ENCODE measurements at regions not wholly inside any gene's neighbourhood (a gene's known extent, or its start where the extent isn't known, plus 50 kb on each side); places are given as distances from the start of the nearest gene placed in this dataset.

GRCh38 chr9:111152614-111153406, 114.5 kb upstream of the LPAR1 start:
- H3K9ac ChIP-seq (ENCODE audit: low read depth in 1 of 2, low read length in 2 of 2), result no peak overlapping the region
- H3K27me3 ChIP-seq (ENCODE audit: control insufficient read depth in 4 of 4, insufficient read depth in 4 of 4, low read length in 3 of 4), result no peaks in the 10 kb centered on the region
- 74% methylated on average over 2 of the region's 2 CpGs for WGBS
- H3K27ac ChIP-seq (ENCODE audit: low read depth in 1 of 2, low read length in 2 of 2), result no peak overlapping the region
- TF ChIP-seq, protein P1, sequence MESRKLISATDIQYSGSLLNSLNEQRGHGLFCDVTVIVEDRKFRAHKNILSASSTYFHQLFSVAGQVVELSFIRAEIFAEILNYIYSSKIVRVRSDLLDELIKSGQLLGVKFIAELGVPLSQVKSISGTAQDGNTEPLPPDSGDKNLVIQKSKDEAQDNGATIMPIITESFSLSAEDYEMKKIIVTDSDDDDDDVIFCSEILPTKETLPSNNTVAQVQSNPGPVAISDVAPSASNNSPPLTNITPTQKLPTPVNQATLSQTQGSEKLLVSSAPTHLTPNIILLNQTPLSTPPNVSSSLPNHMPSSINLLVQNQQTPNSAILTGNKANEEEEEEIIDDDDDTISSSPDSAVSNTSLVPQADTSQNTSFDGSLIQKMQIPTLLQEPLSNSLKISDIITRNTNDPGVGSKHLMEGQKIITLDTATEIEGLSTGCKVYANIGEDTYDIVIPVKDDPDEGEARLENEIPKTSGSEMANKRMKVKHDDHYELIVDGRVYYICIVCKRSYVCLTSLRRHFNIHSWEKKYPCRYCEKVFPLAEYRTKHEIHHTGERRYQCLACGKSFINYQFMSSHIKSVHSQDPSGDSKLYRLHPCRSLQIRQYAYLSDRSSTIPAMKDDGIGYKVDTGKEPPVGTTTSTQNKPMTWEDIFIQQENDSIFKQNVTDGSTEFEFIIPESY (IDR thresholded peaks at IDR 0.05), result no peak
- TF ChIP-seq FOXA2 (IDR thresholded peaks at IDR 0.05) (no peak), TAF1 (conservative IDR thresholded peaks at IDR 0.05) (no peak), EGR1 (IDR thresholded peaks at IDR 0.05; ENCODE audit: low read depth in 2 of 2) (no peak), JUND (IDR thresholded peaks at IDR 0.05) (no peak), CTCF (IDR thresholded peaks at IDR 0.05; ENCODE audit: low read depth, low read length, missing input control) (no peak), NR2F2 (IDR thresholded peaks at IDR 0.05) (no peak), RAD21 (IDR thresholded peaks at IDR 0.05) (no peak), GABPA (IDR thresholded peaks at IDR 0.05 in 1 of 2, conservative IDR thresholded peaks at IDR 0.05 in 1 of 2) (no peak)
- TF ChIP-seq, protein P2, sequence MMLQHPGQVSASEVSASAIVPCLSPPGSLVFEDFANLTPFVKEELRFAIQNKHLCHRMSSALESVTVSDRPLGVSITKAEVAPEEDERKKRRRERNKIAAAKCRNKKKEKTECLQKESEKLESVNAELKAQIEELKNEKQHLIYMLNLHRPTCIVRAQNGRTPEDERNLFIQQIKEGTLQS (IDR thresholded peaks at IDR 0.05), result no peak
- no peak for DNase-seq (ENCODE audit: low spot score)
- H3K4me1 ChIP-seq (ENCODE audit: control insufficient read depth in 4 of 4, insufficient read depth in 4 of 4, low read length in 3 of 4), result no peaks in the 10 kb centered on the region
- no peak overlapping the region for H3K4me3 ChIP-seq (ENCODE audit: low read depth in 1 of 3, low read length in 3 of 3)
- no peaks in the 10 kb centered on the region for H3K36me3 ChIP-seq (ENCODE audit: control insufficient read depth in 4 of 4, insufficient read depth in 3 of 4, low read depth in 1 of 4, low read length in 3 of 4)
- H3K9me3 ChIP-seq (ENCODE audit: control insufficient read depth in 4 of 4, low read length in 3 of 4), result no peaks in the 10 kb centered on the region

DNA sequence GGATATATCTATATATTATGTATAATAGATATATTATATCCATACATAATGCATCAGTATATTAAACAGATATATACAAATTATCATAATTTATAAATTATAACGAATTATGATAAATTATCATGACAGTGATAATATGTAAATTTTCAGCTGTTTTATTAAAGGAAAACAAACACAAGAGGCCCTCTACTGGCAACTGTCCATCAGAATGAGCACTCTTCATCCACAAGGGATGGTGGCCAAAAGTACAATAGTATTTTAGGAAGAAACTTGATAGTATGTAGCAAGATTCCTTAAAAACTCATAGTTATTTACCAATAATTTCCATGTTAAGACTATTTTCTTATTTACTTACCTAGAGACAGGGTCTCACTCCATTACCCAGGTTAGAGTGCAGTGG, 113.3 kb upstream of the LPAR1 start:
- TF ChIP-seq TAF1 (conservative IDR thresholded peaks at IDR 0.05), result no peak
- no peak for TF ChIP-seq REST (IDR thresholded peaks at IDR 0.05)
- TF ChIP-seq FOXA1 (IDR thresholded peaks at IDR 0.05), result no peak
- no peak for TF ChIP-seq YY1 (IDR thresholded peaks at IDR 0.05)
- TF ChIP-seq SP1 (IDR thresholded peaks at IDR 0.05), result no peak
- TF ChIP-seq GABPA (IDR thresholded peaks at IDR 0.05 in 1 of 2, conservative IDR thresholded peaks at IDR 0.05 in 1 of 2), result no peak
- TF ChIP-seq, protein P1 (IDR thresholded peaks at IDR 0.05), result no peak
- no peak for TF ChIP-seq NR2F2 (IDR thresholded peaks at IDR 0.05)
- TF ChIP-seq HNF4A (conservative IDR thresholded peaks at IDR 0.05), result no peak
- TF ChIP-seq, protein P3, sequence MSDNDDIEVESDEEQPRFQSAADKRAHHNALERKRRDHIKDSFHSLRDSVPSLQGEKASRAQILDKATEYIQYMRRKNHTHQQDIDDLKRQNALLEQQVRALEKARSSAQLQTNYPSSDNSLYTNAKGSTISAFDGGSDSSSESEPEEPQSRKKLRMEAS (IDR thresholded peaks at IDR 0.05), result no peak
- TF ChIP-seq RXRA (IDR thresholded peaks at IDR 0.05), result no peak
- TF ChIP-seq, protein P2 (IDR thresholded peaks at IDR 0.05), result no peak
- no peak for TF ChIP-seq EGR1 (IDR thresholded peaks at IDR 0.05; ENCODE audit: low read depth in 2 of 2)
- TF ChIP-seq HNF4G (IDR thresholded peaks at IDR 0.05), result no peak

More for the DNA sequence above, 113.3 kb upstream of the LPAR1 start:
- no peaks in the 10 kb centered on the region for H3K27me3 ChIP-seq (ENCODE audit: control insufficient read depth in 4 of 4, insufficient read depth in 4 of 4, low read length in 3 of 4)
- WGBS, result 66% methylated on average over 1 of the region's 1 CpG
- H3K9me3 ChIP-seq (ENCODE audit: control insufficient read depth in 4 of 4, low read length in 3 of 4), result no peaks in the 10 kb centered on the region
- no peak overlapping the region for H3K27ac ChIP-seq (ENCODE audit: low read depth in 1 of 2, low read length in 2 of 2)
- no peak overlapping the region for H3K9ac ChIP-seq (ENCODE audit: low read depth in 1 of 2, low read length in 2 of 2)
- no peak for DNase-seq (ENCODE audit: low spot score)
- no peaks in the 10 kb centered on the region for H3K36me3 ChIP-seq (ENCODE audit: control insufficient read depth in 4 of 4, insufficient read depth in 3 of 4, low read depth in 1 of 4, low read length in 3 of 4)
- no peaks in the 10 kb centered on the region for H3K4me1 ChIP-seq (ENCODE audit: control insufficient read depth in 4 of 4, insufficient read depth in 4 of 4, low read length in 3 of 4)
- H3K4me3 ChIP-seq (ENCODE audit: low read depth in 1 of 3, low read length in 3 of 3), result no peak overlapping the region

Measured in liver (tissue), 8 donors.